ENCODE measurements at regions not wholly inside any gene's neighbourhood (a gene's known extent, or its start where the extent isn't known, plus 50 kb on each side); places are given as distances from the start of the nearest gene placed in this dataset.

DNA sequence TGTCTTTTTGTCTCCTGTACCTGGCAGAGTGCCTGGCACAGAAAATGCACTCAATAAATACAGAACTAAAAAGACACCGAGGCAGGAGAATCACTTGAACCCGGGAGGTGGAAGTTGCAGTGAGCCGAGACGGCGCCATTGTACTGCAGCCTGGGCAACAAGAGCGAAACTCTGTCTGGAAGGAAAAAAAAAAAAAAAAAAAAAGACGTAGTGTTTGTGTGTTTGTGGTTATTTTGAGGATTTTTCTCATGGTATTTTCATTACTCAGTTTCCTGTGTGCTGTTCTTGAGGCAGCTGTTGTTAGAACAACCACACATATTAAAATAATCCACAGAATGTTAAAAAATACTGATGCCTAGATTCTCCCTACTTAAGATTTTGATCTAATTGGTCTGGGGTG, 519.2 kb upstream of the SPHKAP start:
- DNase-seq = no peak

- no peak for DNase-seq
Observed at GRCh38 chr2:228699888-228700287, 518.4 kb upstream of the SPHKAP start.

GRCh38 chr2:228699400-228699799, 517.9 kb upstream of the SPHKAP start:
- DNase-seq = no peak

DNA sequence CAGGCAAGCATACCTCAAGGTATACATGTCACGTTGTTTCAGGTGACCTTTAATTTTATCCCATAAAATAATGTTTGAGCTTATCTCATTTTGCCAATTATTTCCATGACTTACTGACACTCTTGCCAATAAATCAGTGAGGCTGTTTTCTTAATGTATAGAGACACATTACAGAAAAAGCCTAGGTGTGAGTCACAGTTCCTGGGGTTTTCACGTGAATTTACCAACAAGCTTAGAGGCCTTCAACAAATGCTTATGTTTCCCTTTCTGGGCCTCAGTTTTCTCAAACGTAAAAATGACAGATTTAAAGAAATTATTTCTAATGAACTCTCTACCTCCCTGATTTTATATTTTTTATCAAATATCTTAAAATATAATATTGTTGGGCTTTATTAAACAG, 517.5 kb upstream of the SPHKAP start:
- no peak for DNase-seq

DNA sequence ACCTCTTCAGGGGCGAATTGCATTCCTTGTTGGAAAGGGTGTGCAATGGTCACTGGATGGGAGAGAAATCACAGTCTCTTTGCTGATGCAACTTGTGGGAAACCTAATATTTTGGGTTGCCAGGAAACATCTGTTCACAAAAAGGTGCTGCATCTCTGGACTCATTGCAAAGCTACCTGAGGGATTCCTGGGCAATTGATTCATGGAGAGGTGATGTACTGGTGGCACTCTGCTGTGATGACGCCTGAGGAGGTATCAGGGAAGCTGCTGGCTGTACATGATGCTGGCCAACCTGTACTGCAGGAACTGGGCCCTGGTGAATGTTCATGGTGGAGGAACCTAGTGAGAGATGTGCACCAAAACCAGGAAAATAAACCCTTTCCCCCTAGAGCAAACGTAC, 516.0 kb upstream of the SPHKAP start:
- DNase-seq = no peak

GRCh38 chr2:228690681-228691080, 509.2 kb upstream of the SPHKAP start:
- no peak for DNase-seq

- no peak for DNase-seq
Observed at GRCh38 chr2:228689053-228689452, 507.6 kb upstream of the SPHKAP start.

DNA sequence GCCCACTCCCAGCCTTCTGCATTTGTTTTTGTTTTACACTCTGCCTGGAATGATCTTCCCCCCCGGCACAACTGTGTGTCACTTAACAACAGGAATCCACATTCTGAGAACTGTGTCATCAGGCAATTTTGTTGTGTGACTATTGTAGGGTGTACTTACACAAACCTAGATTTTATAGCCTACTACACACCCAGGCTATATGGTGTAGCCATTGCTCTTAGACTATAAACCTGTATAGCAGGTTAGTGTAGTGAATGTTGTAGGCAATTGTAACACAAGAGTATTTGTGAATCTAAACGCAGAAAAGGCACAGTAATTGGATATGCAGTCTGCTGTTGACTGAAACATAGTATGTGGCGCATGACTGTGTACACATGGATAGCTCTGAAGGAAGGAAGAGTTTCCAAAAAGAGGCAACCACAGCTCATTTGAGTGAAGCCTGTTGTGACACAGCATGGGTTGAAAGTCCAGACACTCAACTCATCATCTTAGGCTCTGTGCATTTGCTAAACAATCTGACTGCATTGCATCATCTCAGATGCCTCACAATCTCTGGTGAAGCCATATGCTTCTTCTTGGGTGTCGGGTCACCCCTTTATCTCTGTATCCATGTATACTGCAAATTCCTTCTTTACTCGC, 506.6 kb upstream of the SPHKAP start:
- no peak for DNase-seq

GRCh38 chr2:228681979-228682378, 500.5 kb upstream of the SPHKAP start:
- DNase-seq = no peak

DNA sequence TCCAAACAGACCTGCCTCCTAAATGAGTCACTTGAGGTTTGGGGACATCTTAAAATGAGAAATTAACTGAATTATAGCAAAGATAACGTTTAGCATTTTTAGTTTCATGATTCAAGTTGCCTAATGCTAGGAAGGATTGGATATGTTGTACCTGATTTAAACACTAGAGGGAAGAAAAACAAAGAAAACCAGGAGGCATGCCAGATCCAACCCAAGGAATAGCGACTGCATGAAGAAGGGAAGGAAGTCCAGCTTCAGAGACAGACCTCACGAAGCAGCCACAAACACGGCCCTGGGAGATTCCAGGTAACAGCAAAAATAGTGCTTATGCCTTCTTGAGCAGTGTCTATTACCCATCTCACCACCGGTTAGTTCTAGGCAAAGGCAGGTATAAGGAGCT, 499.9 kb upstream of the SPHKAP start:
- no peak for DNase-seq

- no peak for DNase-seq
Observed at GRCh38 chr2:228678110-228678509, 496.6 kb upstream of the SPHKAP start.

- no peak for DNase-seq
Observed at GRCh38 chr2:228675646-228676045, 494.2 kb upstream of the SPHKAP start.

- no peak for DNase-seq
Observed at GRCh38 chr2:228675091-228675490, 493.6 kb upstream of the SPHKAP start.

GRCh38 chr2:228673876-228674554, 492.5 kb upstream of the SPHKAP start:
- no peak for DNase-seq

- DNase-seq = no peak
Observed at GRCh38 chr2:228669690-228670089, 488.2 kb upstream of the SPHKAP start.

DNA sequence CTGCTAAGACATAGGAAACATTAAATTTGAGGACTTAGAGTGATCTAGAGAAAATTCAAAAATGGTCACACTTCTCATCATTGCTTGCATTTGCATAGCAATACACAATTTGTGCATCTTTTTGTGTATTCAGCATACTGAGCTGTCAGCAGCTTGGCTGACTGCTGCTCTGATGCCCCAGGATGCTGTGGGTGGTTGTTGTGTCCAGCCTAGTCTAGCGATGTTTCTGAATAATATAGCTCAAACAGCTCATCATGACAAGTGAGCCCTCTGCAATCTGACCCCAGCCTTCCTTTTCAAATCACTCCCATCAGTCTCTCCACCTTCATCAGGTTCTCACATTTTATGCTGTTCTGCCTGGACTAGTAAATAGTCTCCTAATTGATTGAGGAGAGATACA, 483.7 kb upstream of the SPHKAP start:
- no peak for DNase-seq

DNA sequence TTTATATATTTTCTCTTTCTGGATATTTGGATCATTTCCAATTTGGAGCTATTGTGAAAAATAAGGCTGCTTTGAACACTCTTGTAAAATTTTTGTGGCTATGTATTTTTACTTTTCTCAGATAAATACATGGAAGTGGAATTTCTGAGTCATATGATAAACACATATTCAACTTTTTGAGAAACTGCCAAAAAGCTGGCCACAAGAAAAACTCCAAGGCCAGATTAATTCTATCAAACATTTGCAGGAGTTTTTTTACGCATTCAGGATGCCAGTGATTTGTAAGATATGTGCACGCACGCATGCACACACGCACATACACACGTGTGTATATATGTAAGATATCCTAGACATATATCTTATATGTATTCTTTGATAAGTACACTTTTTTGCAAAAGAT, 477.5 kb upstream of the SPHKAP start:
- DNase-seq = no peak

GRCh38 chr2:228657807-228658402, 476.4 kb upstream of the SPHKAP start:
- DNase-seq = no peak

DNA sequence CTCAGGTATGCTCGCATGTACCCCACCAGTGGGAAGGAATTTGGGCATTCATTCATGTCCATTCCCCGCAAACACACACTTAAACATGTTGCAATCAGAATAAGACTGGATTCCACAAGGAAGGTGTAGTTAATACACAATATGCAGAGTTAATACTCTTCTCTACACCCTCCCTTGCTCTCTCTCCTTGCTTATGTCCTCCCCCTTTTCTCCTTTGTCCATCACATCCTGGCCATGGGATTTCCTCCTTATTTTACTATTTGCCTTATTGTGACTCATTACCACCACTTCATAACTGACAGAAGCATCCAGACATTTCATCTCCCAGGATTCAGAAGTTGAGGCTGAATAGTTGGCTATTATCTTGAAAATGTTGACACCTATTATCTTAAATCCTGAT, 473.8 kb upstream of the SPHKAP start:
- no peak for DNase-seq

GRCh38 chr2:228654707-228655106, 473.2 kb upstream of the SPHKAP start:
- DNase-seq = no peak

- no peak for DNase-seq
Observed at GRCh38 chr2:228653884-228654283, 472.4 kb upstream of the SPHKAP start.

DNA sequence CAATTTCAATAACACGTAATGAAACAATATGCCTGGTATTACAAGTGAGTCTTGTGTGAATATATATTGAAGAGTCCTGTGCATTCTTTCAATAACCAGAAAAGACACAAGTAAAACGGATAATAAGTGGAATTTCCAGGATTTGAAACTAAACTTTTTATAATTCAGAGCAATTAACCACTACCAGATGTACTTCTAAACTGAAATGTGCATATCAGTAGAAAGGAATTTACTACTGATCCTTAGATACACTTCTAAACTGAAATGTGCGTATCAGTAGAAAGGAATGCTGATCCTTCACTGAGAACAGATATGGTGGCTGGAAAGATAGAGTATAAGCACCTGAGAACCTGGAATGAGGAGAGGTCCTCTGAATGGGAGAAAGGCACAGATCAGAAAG, 470.9 kb upstream of the SPHKAP start:
- DNase-seq = no peak

- no peak for DNase-seq
Observed at GRCh38 chr2:228649876-228650275, 468.4 kb upstream of the SPHKAP start.

DNA sequence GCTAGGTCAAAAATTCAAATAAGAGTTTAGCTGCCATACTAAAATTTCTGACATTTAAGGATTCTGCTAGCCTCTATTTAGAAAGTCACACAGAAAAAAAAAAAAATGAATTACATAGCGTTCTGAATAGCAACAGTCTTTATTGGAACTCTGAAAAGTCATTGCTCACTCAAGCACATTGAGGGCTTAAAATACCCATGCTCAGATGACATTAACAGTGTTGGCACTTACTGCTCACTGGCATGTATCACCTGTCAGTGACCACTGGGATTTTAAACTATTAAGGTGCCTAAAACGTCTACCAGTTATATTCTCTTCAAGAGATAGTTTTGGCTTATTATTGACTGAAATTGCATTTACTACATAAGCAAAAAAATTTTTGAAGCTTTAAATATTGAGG, 468.0 kb upstream of the SPHKAP start:
- DNase-seq = no peak

- no peak for DNase-seq
Observed at GRCh38 chr2:228648541-228648940, 467.1 kb upstream of the SPHKAP start.

All from GF-D8 (cell line).